PC-9 (cell line): ENCODE measurements at regions not wholly inside any gene's neighbourhood (a gene's known extent, or its start where the extent isn't known, plus 50 kb on each side); places are given as distances from the start of the nearest gene placed in this dataset.
"Not testable (repeated sequence)": the region's sequence is repeated elsewhere in the genome, so short reads cannot be mapped to it uniquely, and the experiment has no call there.

Source experiments
- EZH2 ChIP-seq: fragments of 200-600 bp; sonication (generic); IDR thresholded peaks from 2 replicates; pipeline ENCODE4 v1.8.0; 2017; ENCODE audit warnings: antibody characterized with exemption, low read depth
- TF ChIP-seq, protein P1 (sequence below): fragments of 200-600 bp; sonication (generic); conservative IDR thresholded peaks from 2 replicates; pipeline ENCODE4 v1.6.1; 2017; ENCODE audit warnings: mixed run types, antibody characterized with exemption, mild to moderate bottlenecking, moderate library complexity

DNA sequence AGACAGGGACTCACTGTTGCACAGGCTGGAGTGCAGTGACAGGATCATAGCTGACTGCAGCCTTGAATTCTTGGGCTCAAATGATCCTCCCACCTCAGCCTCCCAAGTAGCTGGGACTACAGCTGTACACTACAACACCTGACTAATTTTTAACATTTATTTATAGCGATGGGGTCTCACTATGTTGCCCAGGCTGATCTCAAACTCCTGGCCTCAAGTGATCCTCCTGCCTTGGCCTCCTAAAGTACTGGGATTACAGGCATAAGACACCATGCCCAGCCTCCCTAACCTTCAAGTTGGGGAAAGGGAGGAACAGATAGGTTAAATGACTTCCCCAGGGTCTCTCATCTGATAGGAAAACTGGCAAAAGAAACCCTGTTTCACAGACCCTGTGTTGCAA, 919.5 kb downstream of the TYW1 start:
- TF ChIP-seq, protein P1, sequence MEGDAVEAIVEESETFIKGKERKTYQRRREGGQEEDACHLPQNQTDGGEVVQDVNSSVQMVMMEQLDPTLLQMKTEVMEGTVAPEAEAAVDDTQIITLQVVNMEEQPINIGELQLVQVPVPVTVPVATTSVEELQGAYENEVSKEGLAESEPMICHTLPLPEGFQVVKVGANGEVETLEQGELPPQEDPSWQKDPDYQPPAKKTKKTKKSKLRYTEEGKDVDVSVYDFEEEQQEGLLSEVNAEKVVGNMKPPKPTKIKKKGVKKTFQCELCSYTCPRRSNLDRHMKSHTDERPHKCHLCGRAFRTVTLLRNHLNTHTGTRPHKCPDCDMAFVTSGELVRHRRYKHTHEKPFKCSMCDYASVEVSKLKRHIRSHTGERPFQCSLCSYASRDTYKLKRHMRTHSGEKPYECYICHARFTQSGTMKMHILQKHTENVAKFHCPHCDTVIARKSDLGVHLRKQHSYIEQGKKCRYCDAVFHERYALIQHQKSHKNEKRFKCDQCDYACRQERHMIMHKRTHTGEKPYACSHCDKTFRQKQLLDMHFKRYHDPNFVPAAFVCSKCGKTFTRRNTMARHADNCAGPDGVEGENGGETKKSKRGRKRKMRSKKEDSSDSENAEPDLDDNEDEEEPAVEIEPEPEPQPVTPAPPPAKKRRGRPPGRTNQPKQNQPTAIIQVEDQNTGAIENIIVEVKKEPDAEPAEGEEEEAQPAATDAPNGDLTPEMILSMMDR, result not testable (repeated sequence)
- TF ChIP-seq EZH2, result not testable (repeated sequence)
